H4 (cell line): ENCODE measurements at regions not wholly inside any gene's neighbourhood (a gene's known extent, or its start where the extent isn't known, plus 50 kb on each side); places are given as distances from the start of the nearest gene placed in this dataset.

Experiments
- DNase-seq: peaks from one replicate; pipeline ENCODE4 v3.0.0-alpha.2; 2015; ENCODE audit warnings: low spot score

DNA sequence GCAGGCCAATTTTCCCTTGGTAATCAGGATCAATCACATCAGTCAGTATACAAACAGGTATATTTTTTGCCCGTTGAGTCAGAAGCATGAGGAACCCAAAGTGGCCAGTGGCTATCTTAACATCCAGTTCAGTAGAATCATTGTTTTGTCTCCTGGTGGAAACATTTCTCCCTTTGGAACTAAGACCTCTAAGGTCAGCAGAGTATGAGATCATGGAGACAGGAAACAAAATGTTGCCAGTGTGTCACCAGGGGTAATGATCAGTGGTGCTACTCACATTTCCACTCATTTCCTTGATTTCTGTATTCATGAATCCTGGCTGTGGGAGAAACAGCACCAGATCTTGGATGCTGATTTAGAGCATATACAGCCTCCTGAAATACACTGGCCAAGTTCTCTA is 553.0 kb downstream of the CSNK1G3 start:
- DNase-seq, result no peak

DNA sequence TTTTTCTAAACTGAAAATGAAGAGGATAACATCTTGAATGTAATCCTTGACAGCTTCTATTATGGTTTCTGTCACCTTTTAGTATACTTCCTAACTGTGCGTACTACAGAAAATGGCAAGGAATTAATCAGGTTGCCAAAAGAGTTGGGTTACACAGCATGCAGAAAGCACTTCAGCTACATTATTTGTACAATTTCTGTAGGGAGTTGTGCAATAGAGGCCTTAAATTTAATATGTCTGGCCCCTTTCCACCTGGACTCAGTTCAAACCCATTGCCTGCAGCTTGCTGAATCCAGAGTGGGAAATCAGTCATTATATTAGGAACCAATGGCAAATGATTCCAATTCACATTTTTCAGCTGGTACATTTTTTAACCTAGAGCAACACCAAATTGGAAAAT is 549.7 kb downstream of the CSNK1G3 start:
- DNase-seq, result peak; percentile 27

DNA sequence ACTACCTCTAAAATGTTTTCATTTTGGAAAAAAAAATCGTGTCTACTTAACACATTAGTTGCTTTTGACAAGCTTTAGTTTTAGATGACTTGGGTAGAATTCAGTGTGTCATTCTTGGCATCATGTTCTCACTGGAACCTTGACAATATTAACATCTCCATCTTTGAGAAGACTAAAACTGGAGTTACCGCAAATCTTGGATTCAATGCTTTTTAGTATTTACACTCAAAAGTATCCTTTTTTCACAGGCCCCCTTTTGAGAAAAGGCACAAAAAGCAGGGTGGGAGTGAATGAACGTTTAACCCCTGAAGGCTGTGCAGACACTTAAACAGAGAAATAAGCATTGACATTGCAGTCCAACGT is 549.1 kb downstream of the CSNK1G3 start:
- no peak for DNase-seq

DNA sequence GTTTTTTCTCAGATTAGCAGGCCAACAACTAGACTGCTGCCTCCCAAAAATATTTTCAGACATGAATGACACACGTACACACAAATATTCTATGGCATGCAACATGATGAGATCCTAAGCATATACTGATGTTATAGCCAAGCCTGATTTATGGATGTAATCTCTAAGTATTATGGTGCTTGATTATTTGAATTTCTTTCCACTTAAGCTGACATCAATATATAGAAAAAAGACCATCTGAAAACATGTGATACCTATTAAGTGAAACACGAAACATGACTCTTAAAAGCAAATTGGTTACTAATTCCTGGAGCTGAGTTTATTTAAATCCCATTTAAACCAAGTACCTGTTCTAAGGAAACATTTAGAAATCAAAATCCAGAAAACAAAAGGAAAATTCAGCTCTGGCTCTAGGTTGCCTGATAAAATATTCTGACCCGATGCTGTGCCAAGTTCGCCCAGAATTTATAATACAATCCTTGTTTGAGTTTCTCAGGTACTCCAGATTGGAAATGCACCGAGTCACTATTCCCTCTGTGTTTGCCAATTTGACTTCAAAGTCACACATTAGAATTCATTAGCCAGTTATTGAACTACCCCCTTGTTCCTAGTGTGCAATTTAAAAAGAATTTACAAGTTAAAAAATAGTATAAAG is 548.6 kb downstream of the CSNK1G3 start:
- no peak for DNase-seq

DNA sequence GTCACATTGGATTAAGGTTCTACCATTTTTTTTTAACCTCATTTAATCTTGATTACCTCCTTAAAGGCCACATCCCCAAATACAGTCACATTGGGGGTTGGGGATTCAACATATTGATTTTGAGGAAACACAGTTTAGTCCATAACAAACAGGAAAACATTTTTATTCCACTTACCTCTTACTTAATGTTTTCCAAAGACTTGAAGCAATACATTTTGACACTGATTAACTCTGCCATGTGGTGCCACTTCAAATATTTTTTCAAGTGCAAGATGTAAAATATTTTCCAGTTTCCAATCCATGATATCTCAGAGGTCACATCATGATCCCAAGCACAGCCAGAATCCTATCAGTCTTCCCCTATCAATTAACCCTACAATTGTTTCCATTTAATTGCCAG is 548.0 kb downstream of the CSNK1G3 start:
- DNase-seq, result no peak

DNA sequence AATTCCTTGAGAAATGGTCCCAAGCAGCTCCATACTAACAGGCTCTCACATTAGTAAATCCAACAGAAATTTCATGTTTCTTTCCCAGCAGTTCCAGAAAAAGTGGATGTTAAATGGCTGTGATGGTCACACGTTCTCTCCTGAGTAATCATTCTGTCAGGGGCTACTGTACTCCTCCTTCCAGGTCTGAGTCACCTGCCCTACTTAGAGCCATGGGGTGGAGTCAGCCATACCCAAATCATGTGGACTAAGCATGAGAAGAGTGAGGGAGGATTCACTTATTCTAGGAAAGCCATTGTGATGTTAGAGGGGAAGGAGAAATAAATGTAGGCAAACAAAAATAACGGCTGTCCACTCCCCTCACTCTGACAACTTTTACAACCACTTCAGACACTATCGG is 547.2 kb downstream of the CSNK1G3 start:
- peak; percentile 17 for DNase-seq

DNA sequence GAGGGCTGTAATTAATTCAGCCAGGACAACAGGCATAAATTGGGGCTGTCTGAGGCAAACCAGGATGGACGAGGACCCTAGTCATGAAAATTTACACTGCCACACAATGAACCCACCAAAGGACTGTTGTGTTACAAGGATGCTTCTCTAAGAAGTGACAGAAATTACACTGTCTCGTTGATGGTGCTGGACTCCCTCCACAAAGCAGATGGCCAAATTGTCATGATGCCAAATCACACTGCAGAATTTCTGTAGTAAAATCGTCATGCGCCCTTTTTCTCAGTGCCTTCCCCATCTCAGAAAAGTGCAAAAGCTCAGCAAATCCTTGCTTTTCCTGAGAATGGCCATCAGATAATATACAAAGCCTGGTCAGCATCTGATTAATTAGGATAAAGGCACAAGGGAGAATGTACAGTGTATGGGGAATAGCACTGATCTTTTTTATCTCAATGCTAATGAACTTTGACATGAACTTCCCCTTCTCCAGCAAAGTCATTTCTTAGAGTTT is 545.8 kb downstream of the CSNK1G3 start:
- DNase-seq, result no peak

DNA sequence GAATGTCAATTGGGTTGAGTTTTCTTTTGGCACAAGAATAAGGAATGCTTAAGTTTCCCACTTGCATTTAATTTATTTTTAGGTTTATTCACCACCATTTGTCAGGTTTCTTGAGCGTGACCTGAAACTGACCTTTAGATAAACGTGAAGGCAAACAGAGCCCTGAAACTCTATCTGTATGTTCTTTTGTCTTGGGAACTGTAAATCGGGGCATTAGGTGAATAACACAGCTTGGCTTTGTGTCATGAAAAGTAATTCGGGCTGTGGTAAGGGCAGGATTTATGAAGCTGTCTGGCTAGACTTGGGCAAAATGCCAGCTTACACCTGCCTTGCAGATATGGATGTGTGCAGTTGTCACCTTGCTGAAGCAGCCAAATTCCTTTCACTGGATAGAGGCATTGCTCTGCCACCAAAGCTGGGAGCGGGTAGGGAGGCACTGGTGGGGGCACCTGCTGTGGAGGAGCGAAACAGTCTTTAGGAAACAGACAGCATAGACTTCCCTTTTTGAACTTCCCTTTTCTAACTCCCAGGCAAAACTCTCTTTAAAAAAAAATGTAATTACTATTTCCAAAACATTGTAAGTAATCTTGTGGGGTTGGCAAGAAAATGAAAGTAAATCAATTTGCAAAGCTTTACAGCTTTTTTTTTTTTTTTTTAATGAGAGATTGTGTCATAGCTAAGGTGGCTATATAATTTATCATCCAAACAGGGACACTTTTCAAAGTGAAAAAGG is 545.2 kb downstream of the CSNK1G3 start:
- DNase-seq, result peak; percentile 27

DNA sequence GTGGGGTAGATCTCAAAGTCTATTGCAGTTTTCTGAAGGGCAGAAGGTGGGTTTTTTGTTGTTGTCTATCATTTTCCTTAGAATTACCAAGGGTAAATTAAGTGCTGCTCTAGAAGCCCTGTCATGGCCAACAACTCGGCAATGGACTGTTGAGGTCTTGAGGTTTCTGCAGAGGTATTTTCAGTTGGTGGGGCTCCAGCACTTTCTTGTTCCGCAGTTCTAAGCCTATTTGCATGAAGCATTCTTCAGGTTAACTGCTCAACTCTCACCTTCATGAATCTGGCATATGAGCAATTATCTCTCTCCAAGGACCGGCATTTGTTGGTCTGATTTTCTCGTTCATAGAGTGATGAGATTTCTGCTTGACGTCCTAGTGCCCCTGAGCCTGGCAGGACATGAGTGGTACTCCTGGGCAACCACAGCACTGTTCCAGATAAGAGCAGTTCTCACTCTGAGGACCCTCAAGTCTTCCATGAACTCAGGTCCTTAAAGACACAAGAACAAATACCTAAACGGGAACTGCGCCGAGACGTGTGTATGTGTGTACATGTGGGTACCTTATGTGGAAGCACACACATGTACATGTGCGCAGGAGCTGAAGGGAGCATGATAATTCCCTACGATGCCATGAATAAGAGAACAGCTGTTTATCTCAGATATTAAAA is 544.5 kb downstream of the CSNK1G3 start:
- no peak for DNase-seq

DNA sequence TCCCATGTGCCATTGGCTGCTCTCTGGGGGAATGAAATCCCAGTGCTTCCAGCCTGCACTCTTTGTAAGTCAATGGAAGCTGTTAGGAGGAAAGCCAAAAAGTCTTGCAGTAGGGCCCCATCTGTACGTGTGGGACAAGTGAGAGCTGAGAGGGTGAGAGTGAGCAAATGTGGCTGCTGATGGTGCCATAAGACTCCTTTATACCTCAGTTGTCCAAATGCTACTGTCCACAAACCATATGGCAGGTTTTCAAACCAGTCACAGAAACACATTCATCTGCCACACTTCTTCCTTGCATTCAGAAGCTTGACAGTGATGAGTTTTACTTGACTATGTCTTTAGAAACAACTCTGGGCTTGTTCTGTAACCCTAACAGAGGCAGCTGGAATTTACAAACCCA is 543.8 kb downstream of the CSNK1G3 start:
- DNase-seq, result no peak

DNA sequence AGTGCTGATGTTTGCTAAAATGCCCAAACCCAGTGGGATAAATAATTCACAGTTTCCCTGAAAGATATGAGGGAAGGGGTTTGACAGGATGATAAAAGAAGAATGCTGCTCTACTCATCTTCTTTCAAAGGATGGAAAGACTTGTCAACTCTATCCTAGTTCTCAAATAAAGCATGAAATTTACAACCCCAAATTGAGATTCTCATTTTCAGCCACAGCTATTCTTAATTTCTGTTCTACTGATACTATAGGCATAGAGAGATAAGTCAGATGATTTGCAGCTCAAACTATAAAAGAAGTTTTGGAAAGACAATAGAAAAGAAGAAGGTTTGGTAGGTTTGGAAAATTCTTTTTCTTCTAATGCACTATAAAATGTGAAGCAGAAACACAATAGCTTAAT is 542.6 kb downstream of the CSNK1G3 start:
- no peak for DNase-seq

DNA sequence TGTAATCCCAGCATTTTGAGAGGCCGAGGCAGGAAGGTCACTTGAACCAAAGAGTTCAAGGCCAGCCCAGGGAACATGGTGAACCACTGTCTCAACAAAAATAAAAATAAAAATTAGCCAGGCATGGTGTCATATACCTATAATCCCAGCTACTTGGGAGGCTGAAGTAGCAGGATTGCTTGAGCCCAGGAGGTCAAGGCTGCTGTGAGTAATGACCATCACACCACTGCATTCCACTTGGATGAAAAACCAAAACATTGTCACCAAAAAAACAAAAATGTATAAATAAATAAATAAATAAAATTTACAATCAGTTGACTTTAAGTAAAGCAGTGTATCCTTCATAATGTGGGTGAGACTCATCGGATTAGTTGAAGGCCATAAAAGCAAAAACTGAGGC is 541.4 kb downstream of the CSNK1G3 start:
- DNase-seq, result no peak

DNA sequence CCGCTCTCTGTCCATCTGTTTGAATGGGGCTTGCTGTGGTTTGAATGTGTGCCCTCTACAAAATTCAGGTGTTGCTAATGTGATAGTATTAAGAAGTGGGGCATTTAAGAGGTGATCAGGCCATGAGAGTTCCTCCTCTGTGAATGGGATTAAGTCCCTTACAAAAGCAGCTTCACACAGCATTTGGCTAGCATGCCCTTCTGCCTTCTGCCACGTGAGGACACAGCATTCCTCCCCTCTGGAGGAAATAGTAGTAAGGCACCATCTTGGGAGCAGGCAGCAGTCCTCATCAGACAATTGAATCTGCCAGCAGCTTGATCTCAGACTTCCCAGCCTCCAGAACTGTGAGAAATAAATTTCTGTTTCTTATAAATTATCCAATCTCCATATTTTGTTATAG is 540.2 kb downstream of the CSNK1G3 start:
- no peak for DNase-seq

DNA sequence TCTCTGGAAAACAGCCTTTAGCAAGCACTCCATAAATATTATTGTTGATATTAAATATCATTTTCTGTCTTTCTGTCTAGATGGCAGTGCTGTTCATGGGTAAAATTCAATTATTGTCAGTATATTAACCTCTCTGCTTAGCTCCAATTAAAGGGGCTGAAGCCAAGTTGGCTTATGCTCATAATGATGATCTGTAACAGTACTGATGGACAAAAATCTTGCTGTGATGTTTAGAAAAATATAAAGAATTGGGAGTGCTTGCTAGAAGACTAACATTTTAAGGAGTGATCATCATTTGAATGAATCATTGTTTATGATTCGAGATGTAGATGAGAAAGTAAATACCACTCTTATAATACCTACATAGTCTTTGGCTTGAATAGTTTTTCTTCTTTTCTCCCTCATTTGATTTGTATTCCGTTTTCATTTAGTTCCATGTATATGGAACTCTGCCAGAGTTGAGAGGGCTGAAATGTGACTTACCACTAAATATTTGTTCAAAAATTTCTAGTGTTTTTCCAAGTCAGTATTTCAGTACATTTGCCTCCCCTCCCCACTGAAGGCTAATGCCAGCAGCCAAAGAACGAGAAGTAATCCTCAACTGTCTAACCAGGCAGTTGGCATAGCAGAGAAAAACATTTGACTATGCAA is 538.3 kb downstream of the CSNK1G3 start:
- DNase-seq, result no peak

DNA sequence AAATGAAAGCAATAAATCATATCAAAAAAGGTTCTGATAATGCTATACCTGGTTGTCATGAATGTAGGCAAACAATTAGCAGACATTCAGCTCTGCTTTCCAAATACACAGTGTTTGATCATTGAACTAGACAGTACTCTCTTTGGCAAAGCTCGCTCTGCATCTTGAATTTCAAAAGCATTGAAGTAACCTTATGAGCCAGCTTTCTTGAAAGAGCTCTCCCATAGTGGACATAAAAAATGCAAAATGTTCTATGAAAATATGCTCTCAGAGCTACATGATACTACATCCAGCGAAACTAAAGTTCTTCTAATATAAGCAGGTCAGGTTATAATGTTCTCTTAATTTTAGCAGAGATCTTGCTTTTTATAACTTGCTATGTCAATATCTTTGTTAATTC is 533.4 kb downstream of the CSNK1G3 start:
- DNase-seq, result no peak

DNA sequence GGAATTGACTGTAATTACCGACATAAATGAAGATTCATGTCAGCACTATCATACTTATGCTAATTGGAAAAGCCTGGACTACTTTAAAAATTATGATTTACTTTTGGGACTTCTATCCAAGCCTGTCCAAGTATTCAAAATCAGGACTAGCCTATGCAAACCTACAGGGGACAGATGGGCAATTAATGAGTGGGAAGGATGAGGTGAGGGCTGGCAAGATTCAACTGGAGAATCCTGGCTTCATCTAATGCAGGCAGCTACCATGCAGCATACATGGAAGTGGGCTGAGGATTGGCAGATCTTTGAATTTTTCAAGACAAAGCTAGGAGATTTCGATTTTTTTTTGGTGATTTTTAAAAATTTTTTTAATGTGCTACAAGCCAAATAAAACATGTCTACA is 532.6 kb downstream of the CSNK1G3 start:
- no peak for DNase-seq

DNA sequence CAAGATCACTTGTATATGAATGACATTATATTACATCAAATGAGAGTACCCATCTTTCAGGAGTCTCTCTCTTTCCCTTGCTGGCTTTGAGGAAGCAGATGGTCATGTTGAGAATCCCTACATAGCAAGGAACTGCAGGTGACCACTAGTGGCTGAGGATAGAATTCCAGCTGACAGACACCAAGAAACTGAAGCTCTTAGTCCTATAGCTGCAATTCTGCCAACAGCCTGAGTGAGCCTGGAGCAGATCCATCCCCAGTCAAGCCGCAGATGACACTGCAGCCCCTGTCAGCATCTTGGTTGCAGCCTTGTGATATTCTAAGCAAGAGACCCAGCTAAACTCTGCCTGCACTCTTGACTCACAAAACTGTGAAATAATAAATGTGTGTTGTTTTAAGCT is 531.5 kb downstream of the CSNK1G3 start:
- DNase-seq, result peak; percentile 45

DNA sequence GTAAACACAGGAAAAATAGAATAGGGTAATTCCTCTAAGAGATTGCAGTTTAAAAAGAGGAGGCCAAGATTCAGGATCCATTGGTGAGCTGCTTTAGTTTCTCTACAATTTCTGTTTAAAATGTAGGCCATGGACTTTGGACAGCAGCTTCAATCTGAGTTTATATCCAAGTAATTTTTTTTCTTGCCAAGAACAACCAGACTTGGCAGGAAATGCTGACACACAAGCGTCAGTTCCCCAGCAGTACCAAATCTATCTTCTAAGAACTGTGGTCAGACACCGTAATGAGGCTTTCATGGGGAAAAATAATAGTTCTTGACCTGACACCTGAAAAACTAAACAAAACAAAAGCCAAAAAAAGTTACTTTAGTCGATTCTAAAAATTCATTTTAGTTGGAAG is 528.8 kb downstream of the CSNK1G3 start:
- DNase-seq, result no peak

DNA sequence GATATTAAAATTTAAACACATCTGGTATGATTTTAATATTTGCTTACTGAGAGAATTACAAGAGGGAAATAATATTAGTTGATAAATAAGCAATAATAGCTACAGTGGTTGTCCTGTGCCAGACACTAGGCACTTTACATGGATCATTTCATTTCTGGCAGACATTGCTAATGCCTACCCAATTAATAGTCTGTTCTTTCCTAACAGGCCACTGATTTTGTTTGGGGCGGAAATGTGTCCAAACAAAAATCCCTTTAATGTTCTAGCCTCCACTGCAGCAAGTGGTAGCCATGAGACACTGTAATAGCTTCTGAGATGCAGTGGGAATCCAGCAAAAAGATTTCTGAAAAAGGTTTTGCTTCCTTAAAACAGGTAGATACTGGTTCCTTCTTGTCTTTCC is 527.4 kb downstream of the CSNK1G3 start:
- no peak for DNase-seq

DNA sequence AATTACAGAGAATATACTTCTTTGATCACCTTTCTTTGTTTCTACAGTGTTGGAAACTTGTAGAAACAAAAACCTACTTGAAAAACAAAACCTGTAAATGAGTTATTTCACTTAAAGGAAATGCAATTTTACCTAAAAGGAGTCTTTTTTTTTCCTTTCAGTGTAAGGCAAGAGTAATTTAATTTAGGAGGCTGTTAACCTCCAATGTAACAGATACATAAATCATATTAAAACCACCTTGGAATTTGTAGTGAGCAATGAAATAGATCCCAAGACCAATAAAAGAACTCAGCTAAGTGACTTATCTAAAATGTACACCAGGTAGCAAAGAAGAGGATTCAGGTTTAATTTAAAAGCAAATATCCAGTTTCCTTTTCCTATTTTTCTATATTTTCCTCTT is 524.8 kb downstream of the CSNK1G3 start:
- DNase-seq, result no peak

DNA sequence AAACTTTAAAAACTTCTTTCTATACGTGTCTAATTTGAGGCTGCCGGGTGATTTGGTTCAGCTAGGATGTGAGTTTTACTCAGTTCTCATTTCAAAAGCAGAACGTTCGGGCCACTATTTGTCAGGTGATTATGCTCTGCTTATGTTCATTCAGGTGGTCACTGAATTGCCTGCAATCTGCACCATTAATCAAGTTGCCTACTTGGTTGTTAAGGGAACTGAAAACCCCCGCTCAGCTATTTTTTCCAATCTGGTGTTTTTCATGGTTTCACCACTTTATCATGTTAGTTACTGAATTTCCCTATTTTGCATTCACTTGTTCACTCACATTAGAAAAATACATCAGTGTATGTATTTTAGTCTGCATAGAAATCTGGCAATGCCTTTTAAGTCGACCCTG is 523.0 kb downstream of the CSNK1G3 start:
- DNase-seq, result no peak

DNA sequence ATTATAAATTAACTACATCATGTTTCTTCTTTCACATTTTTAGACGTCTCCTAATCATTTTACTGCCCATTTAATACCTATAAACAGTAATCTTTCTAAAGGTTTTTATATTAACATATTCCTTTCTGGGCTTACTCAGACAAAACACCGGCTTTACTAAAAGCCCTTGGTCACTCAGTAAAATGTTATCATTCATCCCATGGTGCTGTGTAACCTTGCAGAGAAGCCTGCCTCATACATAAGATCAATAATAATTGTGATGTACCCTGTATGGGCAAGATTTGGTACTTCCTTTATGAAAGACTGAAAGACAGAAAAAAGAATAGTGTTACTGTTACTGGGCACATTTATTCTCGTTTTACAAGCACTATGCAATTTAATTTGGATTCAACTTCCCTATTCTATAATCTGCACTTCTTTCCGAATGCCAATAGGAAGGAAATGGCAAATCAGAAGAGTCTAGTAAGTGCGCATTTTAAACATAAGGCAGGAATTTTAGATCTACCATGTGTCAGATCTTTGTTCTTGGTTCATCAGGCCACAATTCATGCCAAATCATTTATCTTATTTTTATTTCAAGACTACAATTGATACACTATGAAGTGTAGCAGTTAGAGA is 522.2 kb downstream of the CSNK1G3 start:
- DNase-seq, result no peak
